Heart right ventricle (tissue), 16 donors: ENCODE measurements at regions not wholly inside any gene's neighbourhood (a gene's known extent, or its start where the extent isn't known, plus 50 kb on each side); places are given as distances from the start of the nearest gene placed in this dataset.

Experiments used
- ATAC-seq, 8 donors: fragments of 200-7000 bp; cut with Tn5 transposase; one replicate each; pipeline ENCODE4 v1.9.1; 2020; ENCODE audit warnings: mild to moderate bottlenecking in 8 of 8, moderate library complexity in 8 of 8, moderate number of reproducible peaks in 1 of 8
- DNase-seq, 2 donors: peaks; one replicate each; pipeline ENCODE4 v3.0.0-alpha.2; 2020
- H3K27ac ChIP-seq, 10 donors: fragments of 200-600 bp; sonication (generic) in 2 of 10; one replicate each; pipeline versions ENCODE4 v1.5.0 to v1.8.0; 2020 to 2022; ENCODE audit warnings: mild to moderate bottlenecking in 3 of 10
- H3K27me3 ChIP-seq, 7 donors: fragments of 200-600 bp; one replicate each; pipeline ENCODE4 v1.8.0; 2021 to 2022; ENCODE audit warnings: mild to moderate bottlenecking in 2 of 7
- H3K36me3 ChIP-seq, 9 donors: fragments of 200-600 bp; sonication (generic) in 1 of 9; one replicate each; pipeline versions ENCODE4 v1.5.0 to v1.8.0; 2020 to 2022; ENCODE audit warnings: mild to moderate bottlenecking in 2 of 9
- H3K4me1 ChIP-seq, 9 donors: fragments of 200-600 bp; sonication (generic) in 1 of 9; one replicate each; pipeline versions ENCODE4 v1.5.0 to v1.8.0; 2020 to 2022; ENCODE audit warnings: mild to moderate bottlenecking in 4 of 9
- H3K4me3 ChIP-seq, 10 donors: fragments of 200-600 bp; sonication (generic) in 2 of 10; one replicate each; pipeline versions ENCODE4 v1.5.0 to v1.8.0; 2020 to 2022; ENCODE audit warnings: mild to moderate bottlenecking in 7 of 10, moderate library complexity in 2 of 10
- H3K9me3 ChIP-seq, 11 donors: fragments of 200-600 bp in 10 of 11; sonication (generic) in 2 of 11; one replicate each; pipeline versions ENCODE4 v1.5.0 to v1.8.0; 2013 to 2022; ENCODE audit warnings: mild to moderate bottlenecking in 2 of 11, control low read depth in 1 of 11, moderate library complexity in 1 of 11
- CTCF ChIP-seq, 9 donors: fragments of 200-600 bp; sonication (generic) in 2 of 9; IDR thresholded peaks; one replicate each; pipeline versions ENCODE4 v1.5.0 to v1.8.0; 2021 to 2022; ENCODE audit warnings: antibody characterized with exemption in 9 of 9, mild to moderate bottlenecking in 5 of 9, moderate library complexity in 1 of 9
- WGBS, 2 donors: extraction: QIAGEN DNeasy Blood & Tissue Kit; methylation state at CpG; one replicate each; pipeline ENCODE4 v1.1.7; 2013; ENCODE audit warnings: inconsistent platforms in 1 of 2; 5-methylcytosine and 5-hydroxymethylcytosine counted together
- intact Hi-C, 10 donors: fragments of 100-400 bp; cut with DNase I; formaldehyde crosslinking; loops; one replicate each; pipeline versions ENCODE4 v1.11.1 to v1.14.2; 2022
- donor health status: Arrhythmogenic right ventricular cardiomyopathy.
- donor health status: ischemic (EF 13 %, LVEDD 7.1; RV severe dilation, severe dysfunction).
- donor health status: healthy with polysubstance abuse.
- donor health status: DM: no; HTN: yes; CAD: no.
- donor health status: DM: no; HTN: no; CAD: no.
- donor health status: ischemic (EF 25% LVEDD 6.9; RV normal size, moderate dysfunction).
- donor health status: ischemic (EF 25% LVEDD 5.7; RV mildly dilated, moderate dysfunction).
- donor health status: healthy.
- donor health status: DM: yes; HTN: yes; CAD: no.
- donor health status: Ischemic cardiomyopathy.
- donor health status: ischemic (EF 35%, LVEDD 5.7; RV mildly dilated, moderate dysfunction).
- donor health status: nonischemic (EF 11% LVEDD 7.7; RV severe dilation, severe dysfunction).
- donor health status: DM: yes; HTN: yes; CAD: no.
- donor health status: PGD.
- donor health status: ischemic (EF 29% LVEDD 5.4; RV normal size, mild dysfunction).
- donor health status: nonischemic (EF 23%, LVEDD 6.1; RV moderate dilation, normal function).

- peaks cover 0 to 32% (median 5%) of the 10 kb centered on the region in 9 donors for H3K4me1 ChIP-seq
- no peak for ATAC-seq
- intact Hi-C loops: no loop called here
- H3K9me3 ChIP-seq: no peaks in the 10 kb centered on the region
- H3K27ac ChIP-seq: no peak overlapping the region
- 79 to 84% methylated on average over 3 of the region's 3 CpGs for WGBS, 2 donors
- no peak for DNase-seq
- no peak for TF ChIP-seq CTCF (IDR thresholded peaks at IDR 0.05)
- H3K4me3 ChIP-seq: no peak overlapping the region
- H3K36me3 ChIP-seq: no peaks in the 10 kb centered on the region
- no peaks in the 10 kb centered on the region for H3K27me3 ChIP-seq
Measured at GRCh38 chr2:16405551-16405950, 260.1 kb downstream of the CYRIA start.

- no peaks in the 10 kb centered on the region for H3K27me3 ChIP-seq
- no peak overlapping the region for H3K4me3 ChIP-seq
- H3K36me3 ChIP-seq: no peaks in the 10 kb centered on the region
- H3K9me3 ChIP-seq: no peaks in the 10 kb centered on the region
- no peak for ATAC-seq
- intact Hi-C loops: no loop called here
- no peak overlapping the region for H3K27ac ChIP-seq
- WGBS, 2 donors: 64 to 86% methylated on average over 5 of the region's 5 CpGs
- no peak for TF ChIP-seq CTCF (IDR thresholded peaks at IDR 0.05)
- DNase-seq: no peak
- peaks cover 0 to 39% (median 5%) of the 10 kb centered on the region in 9 donors for H3K4me1 ChIP-seq
Measured at GRCh38 chr2:16404551-16405300, 260.9 kb downstream of the CYRIA start.

GRCh38 chr2:16404146-16404545 is 261.5 kb downstream of the CYRIA start:
- no peaks in the 10 kb centered on the region for H3K9me3 ChIP-seq
- ATAC-seq: no peak
- DNase-seq: no peak
- H3K4me3 ChIP-seq: no peak overlapping the region
- 28 to 91% methylated on average over 3 of the region's 3 CpGs for WGBS, 2 donors
- no peaks in the 10 kb centered on the region for H3K27me3 ChIP-seq
- TF ChIP-seq CTCF (IDR thresholded peaks at IDR 0.05): no peak
- no peaks in the 10 kb centered on the region for H3K36me3 ChIP-seq
- intact Hi-C loops: no loop called here
- peaks cover 0 to 36% (median 5%) of the 10 kb centered on the region in 9 donors for H3K4me1 ChIP-seq
- no peak overlapping the region for H3K27ac ChIP-seq

GRCh38 chr2:16402891-16403290 is 262.7 kb downstream of the CYRIA start:
- H3K4me1 ChIP-seq: peaks cover 0 to 26% (median 5%) of the 10 kb centered on the region in 9 donors
- ATAC-seq: no peak
- intact Hi-C loops: no loop called here

More at GRCh38 chr2:16402891-16403290, 262.7 kb downstream of the CYRIA start:
- no peaks in the 10 kb centered on the region for H3K27me3 ChIP-seq
- TF ChIP-seq CTCF (IDR thresholded peaks at IDR 0.05): no peak
- H3K9me3 ChIP-seq: no peaks in the 10 kb centered on the region
- no peak overlapping the region for H3K4me3 ChIP-seq
- H3K27ac ChIP-seq: no peak overlapping the region
- DNase-seq: no peak
- H3K36me3 ChIP-seq: no peaks in the 10 kb centered on the region
- 83 to 88% methylated on average over 5 of the region's 5 CpGs for WGBS, 2 donors
